Ishikawa (cell line): ENCODE measurements at regions not wholly inside any gene's neighbourhood (a gene's known extent, or its start where the extent isn't known, plus 50 kb on each side); places are given as distances from the start of the nearest gene placed in this dataset.

ENCODE experiments used
- CREB1 ChIP-seq: IDR thresholded peaks from 2 replicates; pipeline ENCODE4 v1.6.1; 2012; ENCODE audit warnings: low read depth
- EGR1 ChIP-seq: IDR thresholded peaks from 2 replicates; pipeline ENCODE4 v1.6.1; 2012
- EP300 ChIP-seq: IDR thresholded peaks from 2 replicates; pipeline ENCODE4 v1.6.1; 2012; ENCODE audit warnings: borderline replicate concordance
- FOXM1 ChIP-seq: IDR thresholded peaks from 2 replicates; pipeline ENCODE4 v1.6.1; 2012; ENCODE audit warnings: low read depth, borderline replicate concordance
- RAD21 ChIP-seq: IDR thresholded peaks from 2 replicates; pipeline ENCODE4 v1.6.1; 2012; ENCODE audit warnings: low read depth
- TAF1 ChIP-seq: IDR thresholded peaks from 2 replicates; pipeline ENCODE4 v1.6.1; 2012; ENCODE audit warnings: low read depth, mild to moderate bottlenecking
- TCF12 ChIP-seq: IDR thresholded peaks from 2 replicates; pipeline ENCODE4 v1.6.1; 2012; ENCODE audit warnings: low read depth
- TEAD4 ChIP-seq: IDR thresholded peaks from 2 replicates; pipeline ENCODE4 v1.6.1; 2012
- YY1 ChIP-seq: IDR thresholded peaks from 2 replicates; pipeline ENCODE4 v1.6.1; 2012; ENCODE audit warnings: low read depth
- ZBTB7A ChIP-seq: IDR thresholded peaks from 2 replicates; pipeline ENCODE4 v1.6.1; 2012; ENCODE audit warnings: low read depth
- TF ChIP-seq, protein P1 (sequence below): IDR thresholded peaks from 2 replicates; pipeline ENCODE4 v1.6.1; 2012
- TF ChIP-seq, protein P2 (sequence below): IDR thresholded peaks from 2 replicates; pipeline ENCODE4 v1.6.1; 2012; ENCODE audit warnings: low read depth, mild to moderate bottlenecking
- TF ChIP-seq, protein P3 (sequence below): IDR thresholded peaks from 2 replicates; pipeline ENCODE4 v1.6.1; 2012

DNA sequence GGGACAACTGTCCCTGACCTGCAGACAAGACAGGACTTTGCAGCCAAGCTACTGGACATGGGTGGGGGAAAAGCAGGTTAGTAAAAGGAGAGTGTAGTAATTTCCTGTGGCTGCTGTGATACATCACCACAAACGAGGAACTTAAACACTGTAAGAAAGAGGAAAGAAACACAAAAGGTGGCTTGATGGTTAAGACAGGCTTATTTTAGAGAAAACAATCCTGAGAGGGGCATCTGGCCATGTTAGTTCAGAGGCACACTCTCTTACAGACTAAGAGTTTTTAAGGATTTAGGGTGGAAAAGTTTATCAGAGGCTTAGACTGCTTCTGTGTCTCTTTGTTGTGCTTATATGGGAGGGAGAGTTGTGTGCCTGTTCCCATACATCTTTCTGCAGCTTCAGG lies 667.0 kb downstream of the TYW1 start:
- TF ChIP-seq, protein P1, sequence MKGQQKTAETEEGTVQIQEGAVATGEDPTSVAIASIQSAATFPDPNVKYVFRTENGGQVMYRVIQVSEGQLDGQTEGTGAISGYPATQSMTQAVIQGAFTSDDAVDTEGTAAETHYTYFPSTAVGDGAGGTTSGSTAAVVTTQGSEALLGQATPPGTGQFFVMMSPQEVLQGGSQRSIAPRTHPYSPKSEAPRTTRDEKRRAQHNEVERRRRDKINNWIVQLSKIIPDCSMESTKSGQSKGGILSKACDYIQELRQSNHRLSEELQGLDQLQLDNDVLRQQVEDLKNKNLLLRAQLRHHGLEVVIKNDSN, result no peak
- TF ChIP-seq, protein P2, sequence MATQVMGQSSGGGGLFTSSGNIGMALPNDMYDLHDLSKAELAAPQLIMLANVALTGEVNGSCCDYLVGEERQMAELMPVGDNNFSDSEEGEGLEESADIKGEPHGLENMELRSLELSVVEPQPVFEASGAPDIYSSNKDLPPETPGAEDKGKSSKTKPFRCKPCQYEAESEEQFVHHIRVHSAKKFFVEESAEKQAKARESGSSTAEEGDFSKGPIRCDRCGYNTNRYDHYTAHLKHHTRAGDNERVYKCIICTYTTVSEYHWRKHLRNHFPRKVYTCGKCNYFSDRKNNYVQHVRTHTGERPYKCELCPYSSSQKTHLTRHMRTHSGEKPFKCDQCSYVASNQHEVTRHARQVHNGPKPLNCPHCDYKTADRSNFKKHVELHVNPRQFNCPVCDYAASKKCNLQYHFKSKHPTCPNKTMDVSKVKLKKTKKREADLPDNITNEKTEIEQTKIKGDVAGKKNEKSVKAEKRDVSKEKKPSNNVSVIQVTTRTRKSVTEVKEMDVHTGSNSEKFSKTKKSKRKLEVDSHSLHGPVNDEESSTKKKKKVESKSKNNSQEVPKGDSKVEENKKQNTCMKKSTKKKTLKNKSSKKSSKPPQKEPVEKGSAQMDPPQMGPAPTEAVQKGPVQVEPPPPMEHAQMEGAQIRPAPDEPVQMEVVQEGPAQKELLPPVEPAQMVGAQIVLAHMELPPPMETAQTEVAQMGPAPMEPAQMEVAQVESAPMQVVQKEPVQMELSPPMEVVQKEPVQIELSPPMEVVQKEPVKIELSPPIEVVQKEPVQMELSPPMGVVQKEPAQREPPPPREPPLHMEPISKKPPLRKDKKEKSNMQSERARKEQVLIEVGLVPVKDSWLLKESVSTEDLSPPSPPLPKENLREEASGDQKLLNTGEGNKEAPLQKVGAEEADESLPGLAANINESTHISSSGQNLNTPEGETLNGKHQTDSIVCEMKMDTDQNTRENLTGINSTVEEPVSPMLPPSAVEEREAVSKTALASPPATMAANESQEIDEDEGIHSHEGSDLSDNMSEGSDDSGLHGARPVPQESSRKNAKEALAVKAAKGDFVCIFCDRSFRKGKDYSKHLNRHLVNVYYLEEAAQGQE, result no peak
- no peak for TF ChIP-seq ZBTB7A
- TF ChIP-seq EP300, result no peak
- TF ChIP-seq TCF12, result no peak
- TF ChIP-seq TAF1, result no peak
- no peak for TF ChIP-seq RAD21
- TF ChIP-seq, protein P3, sequence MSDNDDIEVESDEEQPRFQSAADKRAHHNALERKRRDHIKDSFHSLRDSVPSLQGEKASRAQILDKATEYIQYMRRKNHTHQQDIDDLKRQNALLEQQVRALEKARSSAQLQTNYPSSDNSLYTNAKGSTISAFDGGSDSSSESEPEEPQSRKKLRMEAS, result no peak
- TF ChIP-seq TEAD4, result no peak
- no peak for TF ChIP-seq CREB1
- no peak for TF ChIP-seq EGR1
- no peak for TF ChIP-seq FOXM1
- TF ChIP-seq YY1, result no peak
